Gastrocnemius medialis (tissue), 4 donors: ENCODE measurements at regions not wholly inside any gene's neighbourhood (a gene's known extent, or its start where the extent isn't known, plus 50 kb on each side); places are given as distances from the start of the nearest gene placed in this dataset.

Source experiments
- ATAC-seq, 2 donors: fragments of 150-250 bp; one replicate each; pipeline ENCODE4 v1.9.1; 2016
- DNase-seq, 2 donors: peaks; one replicate each; pipeline ENCODE4 v3.0.0-alpha.2; 2019
- H3K27ac ChIP-seq, 4 donors: fragments of 200-600 bp; sonication (generic); 1 replicate in 1 of 4; 2 replicates in 3 of 4; pipeline ENCODE4 v1.5.1; 2016 to 2018; ENCODE audit warnings: mild to moderate bottlenecking in 2 of 4, moderate library complexity in 1 of 4
- H3K27me3 ChIP-seq, 3 donors: fragments of 200-600 bp; sonication (generic) in 2 of 3; 1 replicate in 1 of 3; 2 replicates in 2 of 3; pipeline versions ENCODE4 v1.5.1 to v1.6.0; 2016 to 2019; ENCODE audit warnings: mild to moderate bottlenecking in 1 of 3, moderate library complexity in 1 of 3
- H3K36me3 ChIP-seq, 2 donors: fragments of 200-600 bp; sonication (generic) in 1 of 2; one replicate each; pipeline ENCODE4 v1.5.1; 2017 to 2018
- H3K4me1 ChIP-seq, 2 donors: fragments of 200-600 bp; sonication (generic) in 1 of 2; one replicate each; pipeline ENCODE4 v1.5.1; 2016 to 2017; ENCODE audit warnings: mild to moderate bottlenecking in 2 of 2
- H3K4me3 ChIP-seq, 4 donors: fragments of 200-600 bp; sonication (generic) in 3 of 4; 1 replicate in 1 of 4; 2 replicates in 3 of 4; pipeline ENCODE4 v1.5.1; 2016 to 2019; ENCODE audit warnings: mild to moderate bottlenecking in 2 of 4
- H3K9me3 ChIP-seq, 3 donors: fragments of 200-600 bp; sonication (generic) in 2 of 3; 1 replicate in 1 of 3; 2 replicates in 2 of 3; pipeline ENCODE4 v1.5.1; 2016 to 2019
- CTCF ChIP-seq, 5 experiments: fragments of 450-650 bp in 3 of 5; fragments of 200-600 bp in 2 of 5; sonication (generic) in 2 of 5; IDR thresholded peaks in 4 of 5; conservative IDR thresholded peaks in 1 of 5; 1 replicate in 4 of 5; 2 replicates in 1 of 5; pipeline ENCODE4 v1.5.1; 2016 to 2019; ENCODE audit warnings: antibody characterized with exemption in 5 of 5, mild to moderate bottlenecking in 3 of 5, moderate library complexity in 3 of 5
- POLR2A ChIP-seq, 2 donors: fragments of 450-650 bp; IDR thresholded peaks; one replicate each; pipeline ENCODE4 v1.6.1; 2017; ENCODE audit warnings: antibody characterized with exemption in 2 of 2, mild to moderate bottlenecking in 2 of 2, moderate library complexity in 2 of 2
- in situ Hi-C, 4 donors: fragments of 200-750 bp; cut with MboI; loops; one replicate each; pipeline versions ENCODE4 v1.15.0 to v1.8.0; 2017; ENCODE audit warnings: low sequenced_read_pairs in 4 of 4
- intact Hi-C: fragments of 100-400 bp; cut with DNase I; formaldehyde crosslinking; loops from one replicate; pipeline ENCODE4 v1.15.1; 2023; ENCODE audit warnings: low total_unique reads

DNA sequence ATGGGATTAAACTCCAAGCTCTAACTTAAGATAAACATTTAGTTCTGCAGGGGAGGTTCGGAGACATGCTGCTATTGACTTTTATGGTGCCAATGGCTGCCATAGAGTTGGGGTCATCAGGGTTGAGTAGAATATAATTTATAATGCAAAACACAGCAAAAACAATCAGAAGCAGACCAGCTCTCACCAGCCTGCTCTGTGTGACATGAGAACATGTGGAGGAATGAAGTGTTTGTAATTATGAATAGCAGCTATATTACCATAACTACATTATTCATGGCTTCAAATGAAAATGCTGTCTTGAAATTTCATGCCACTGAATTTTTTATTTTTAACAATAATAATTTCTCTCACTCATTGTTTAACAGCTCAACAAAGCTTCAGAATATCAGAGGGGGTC, 645.6 kb upstream of the CDH8 start:
- Histone ChIP-seq H3K9me3 (no peaks in the 10 kb centered on the region), H3K4me3 (no peak overlapping the region), H3K36me3 (no peaks in the 10 kb centered on the region), H3K4me1 (no peaks in the 10 kb centered on the region), H3K27me3 (no peaks in the 10 kb centered on the region), H3K27ac (no peak overlapping the region)
- in situ Hi-C loops: no loop called here
- intact Hi-C loops: no loop called here
- ATAC-seq (no peak), DNase-seq (no peak)
- TF ChIP-seq POLR2A (IDR thresholded peaks at IDR 0.05): no peak
- no peak for TF ChIP-seq CTCF (IDR thresholded peaks at IDR 0.05 in 4 of 5, conservative IDR thresholded peaks at IDR 0.05 in 1 of 5)

GRCh38 chr16:62678796-62679195, 642.6 kb upstream of the CDH8 start:
- H3K9me3 ChIP-seq: no peaks in the 10 kb centered on the region
- H3K27ac ChIP-seq: no peak overlapping the region
- TF ChIP-seq POLR2A (IDR thresholded peaks at IDR 0.05) (no peak), CTCF (IDR thresholded peaks at IDR 0.05 in 4 of 5, conservative IDR thresholded peaks at IDR 0.05 in 1 of 5) (no peak)
- intact Hi-C loops (no loop called here), in situ Hi-C loops (no loop called here)
- no peaks in the 10 kb centered on the region for H3K36me3 ChIP-seq
- no peak overlapping the region for H3K4me3 ChIP-seq
- no peaks in the 10 kb centered on the region for H3K27me3 ChIP-seq
- no peaks in the 10 kb centered on the region for H3K4me1 ChIP-seq
- no peak for DNase-seq
- ATAC-seq: no peak

DNA sequence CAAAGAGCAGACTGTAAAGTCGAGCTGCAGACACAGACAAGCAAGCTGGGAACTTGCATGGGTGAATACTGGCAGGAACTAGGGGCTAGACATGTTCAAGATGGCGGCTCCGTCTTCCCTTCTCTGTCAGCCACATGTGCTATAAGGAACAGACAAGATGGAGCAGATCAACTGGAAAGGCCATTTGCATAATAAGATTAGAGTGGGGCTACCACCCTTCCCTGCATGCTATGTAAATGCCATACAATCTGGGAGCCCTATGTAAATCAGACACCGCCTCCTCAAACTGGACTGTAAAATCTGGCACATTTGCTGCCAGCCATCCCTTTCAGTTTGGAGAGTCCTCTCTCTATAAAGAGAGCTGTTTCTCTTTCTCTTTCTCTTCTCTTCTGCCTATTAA, 640.1 kb upstream of the CDH8 start:
- Histone ChIP-seq H3K27me3 (no peaks in the 10 kb centered on the region), H3K27ac (no peak overlapping the region), H3K9me3 (no peaks in the 10 kb centered on the region), H3K4me3 (no peak overlapping the region), H3K4me1 (no peaks in the 10 kb centered on the region), H3K36me3 (no peaks in the 10 kb centered on the region)
- DNase-seq: no peak
- no peak for ATAC-seq
- in situ Hi-C loops (no loop called here), intact Hi-C loops (no loop called here)
- TF ChIP-seq POLR2A (IDR thresholded peaks at IDR 0.05) (no peak), CTCF (IDR thresholded peaks at IDR 0.05 in 4 of 5, conservative IDR thresholded peaks at IDR 0.05 in 1 of 5) (no peak)

DNA sequence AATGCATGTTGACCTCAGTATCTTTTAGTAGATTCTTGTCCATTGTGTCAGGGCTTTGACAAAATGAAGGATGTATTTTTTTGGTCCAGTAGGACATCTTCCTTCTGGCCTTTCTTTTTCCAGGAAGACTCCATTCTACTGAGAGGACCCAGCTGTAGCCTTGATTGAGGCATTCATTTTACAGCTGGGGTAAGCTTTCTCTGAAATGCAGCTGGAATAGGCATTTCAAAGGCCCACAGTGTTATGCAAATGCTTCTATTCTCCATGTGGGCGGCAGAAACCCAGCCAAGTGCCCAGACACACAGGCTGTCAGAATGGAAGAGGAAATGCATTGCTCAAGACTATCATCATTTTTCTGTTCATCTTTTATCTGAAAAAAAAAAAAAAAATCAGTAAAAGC, 629.0 kb upstream of the CDH8 start:
- Histone ChIP-seq H3K27ac (no peak overlapping the region), H3K36me3 (no peaks in the 10 kb centered on the region), H3K4me1 (no peaks in the 10 kb centered on the region), H3K4me3 (no peak overlapping the region), H3K9me3 (no peaks in the 10 kb centered on the region), H3K27me3 (no peaks in the 10 kb centered on the region)
- intact Hi-C loops (no loop called here), in situ Hi-C loops (no loop called here)
- no peak for TF ChIP-seq POLR2A (IDR thresholded peaks at IDR 0.05)
- ATAC-seq (no peak), DNase-seq (no peak)

DNA sequence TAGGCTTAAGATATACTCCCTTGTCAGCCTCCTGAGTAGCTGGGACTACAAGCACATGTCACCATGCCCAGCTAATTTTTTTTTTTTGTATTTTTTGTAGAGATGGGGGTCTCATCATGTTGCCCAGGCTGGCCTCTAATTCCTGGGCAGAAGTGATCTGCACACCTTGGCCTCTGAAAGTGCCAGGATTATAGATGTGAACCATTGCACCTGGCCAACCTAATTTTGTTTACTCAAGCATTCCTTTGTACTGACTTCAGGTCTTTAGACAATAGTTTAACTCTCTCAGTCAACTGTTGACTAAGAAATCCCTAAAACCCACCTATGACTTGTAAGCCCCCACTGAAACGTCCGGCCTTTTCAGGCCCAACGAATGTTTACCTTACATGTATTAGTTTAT, 628.3 kb upstream of the CDH8 start:
- Histone ChIP-seq H3K4me3 (no peak overlapping the region), H3K27me3 (no peaks in the 10 kb centered on the region), H3K4me1 (no peaks in the 10 kb centered on the region), H3K27ac (no peak overlapping the region), H3K36me3 (no peaks in the 10 kb centered on the region), H3K9me3 (no peaks in the 10 kb centered on the region)
- DNase-seq (no peak), ATAC-seq (no peak)
- intact Hi-C loops (no loop called here), in situ Hi-C loops (no loop called here)
- TF ChIP-seq CTCF (IDR thresholded peaks at IDR 0.05 in 4 of 5, conservative IDR thresholded peaks at IDR 0.05 in 1 of 5): no peak
- no peak for TF ChIP-seq POLR2A (IDR thresholded peaks at IDR 0.05)
